Gastrocnemius medialis (tissue), 4 donors: ENCODE measurements at regions not wholly inside any gene's neighbourhood (a gene's known extent, or its start where the extent isn't known, plus 50 kb on each side); places are given as distances from the start of the nearest gene placed in this dataset.

Experiments
- CTCF ChIP-seq, 5 experiments: fragments of 450-650 bp in 3 of 5; fragments of 200-600 bp in 2 of 5; sonication (generic) in 2 of 5; IDR thresholded peaks in 4 of 5; conservative IDR thresholded peaks in 1 of 5; 1 replicate in 4 of 5; 2 replicates in 1 of 5; pipeline ENCODE4 v1.5.1; 2016 to 2019; ENCODE audit warnings: antibody characterized with exemption in 5 of 5, mild to moderate bottlenecking in 3 of 5, moderate library complexity in 3 of 5
- POLR2A ChIP-seq, 2 donors: fragments of 450-650 bp; IDR thresholded peaks; one replicate each; pipeline ENCODE4 v1.6.1; 2017; ENCODE audit warnings: antibody characterized with exemption in 2 of 2, mild to moderate bottlenecking in 2 of 2, moderate library complexity in 2 of 2

GRCh38 chr17:71247441-71248015, 873.3 kb upstream of the SOX9 start:
- TF ChIP-seq CTCF (IDR thresholded peaks at IDR 0.05 in 4 of 5, conservative IDR thresholded peaks at IDR 0.05 in 1 of 5) (no peak), POLR2A (IDR thresholded peaks at IDR 0.05) (no peak)
